ENCODE measurements at regions not wholly inside any gene's neighbourhood (a gene's known extent, or its start where the extent isn't known, plus 50 kb on each side); places are given as distances from the start of the nearest gene placed in this dataset.

DNA sequence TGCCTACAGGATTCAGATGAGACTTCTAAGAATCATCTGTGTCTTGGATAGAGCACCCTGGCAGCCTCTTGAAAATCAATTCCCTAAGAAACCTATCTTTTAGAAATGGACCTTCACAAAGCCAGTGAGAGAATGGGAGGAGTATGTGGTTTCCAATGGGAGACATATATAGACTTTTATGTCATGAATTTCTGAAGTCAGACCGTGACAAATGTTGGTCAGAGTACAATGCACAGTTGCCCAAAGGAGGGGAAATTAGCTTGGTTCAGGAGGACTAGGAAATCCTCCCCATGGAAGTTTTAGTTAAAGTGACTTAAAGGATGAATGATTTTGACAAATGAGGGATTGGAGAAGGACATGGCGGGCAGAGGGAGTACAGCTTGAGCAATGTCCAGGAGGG lies 194.4 kb downstream of the DAD1 start (continued):
- no peak for TF ChIP-seq TEAD4 (IDR thresholded peaks at IDR 0.05; ENCODE audit: low read depth, low read length)
- no peak for TF ChIP-seq RFX5 (IDR thresholded peaks at IDR 0.05; ENCODE audit: borderline replicate concordance, low read depth, low read length)
- TF ChIP-seq SUZ12 (IDR thresholded peaks at IDR 0.05; ENCODE audit: low read length), result no peak
